Thyroid gland (tissue), 4 donors: ENCODE measurements at regions not wholly inside any gene's neighbourhood (a gene's known extent, or its start where the extent isn't known, plus 50 kb on each side); places are given as distances from the start of the nearest gene placed in this dataset.

ENCODE experiments used
- POLR2A ChIP-seq, 2 donors: fragments of 450-650 bp; IDR thresholded peaks; one replicate each; pipeline ENCODE4 v1.6.1; 2017; ENCODE audit warnings: antibody characterized with exemption in 2 of 2, mild to moderate bottlenecking in 2 of 2, moderate library complexity in 1 of 2
- TF ChIP-seq, protein P1 (sequence below), 6 experiments: fragments of 200-600 bp in 3 of 6; fragments of 450-650 bp in 3 of 6; sonication (generic) in 3 of 6; IDR thresholded peaks; one replicate each; pipeline ENCODE4 v1.5.1; 2016 to 2019; ENCODE audit warnings: antibody characterized with exemption in 6 of 6, mild to moderate bottlenecking in 2 of 6, inconsistent platforms in 1 of 6, moderate library complexity in 1 of 6

- TF ChIP-seq, protein P1, sequence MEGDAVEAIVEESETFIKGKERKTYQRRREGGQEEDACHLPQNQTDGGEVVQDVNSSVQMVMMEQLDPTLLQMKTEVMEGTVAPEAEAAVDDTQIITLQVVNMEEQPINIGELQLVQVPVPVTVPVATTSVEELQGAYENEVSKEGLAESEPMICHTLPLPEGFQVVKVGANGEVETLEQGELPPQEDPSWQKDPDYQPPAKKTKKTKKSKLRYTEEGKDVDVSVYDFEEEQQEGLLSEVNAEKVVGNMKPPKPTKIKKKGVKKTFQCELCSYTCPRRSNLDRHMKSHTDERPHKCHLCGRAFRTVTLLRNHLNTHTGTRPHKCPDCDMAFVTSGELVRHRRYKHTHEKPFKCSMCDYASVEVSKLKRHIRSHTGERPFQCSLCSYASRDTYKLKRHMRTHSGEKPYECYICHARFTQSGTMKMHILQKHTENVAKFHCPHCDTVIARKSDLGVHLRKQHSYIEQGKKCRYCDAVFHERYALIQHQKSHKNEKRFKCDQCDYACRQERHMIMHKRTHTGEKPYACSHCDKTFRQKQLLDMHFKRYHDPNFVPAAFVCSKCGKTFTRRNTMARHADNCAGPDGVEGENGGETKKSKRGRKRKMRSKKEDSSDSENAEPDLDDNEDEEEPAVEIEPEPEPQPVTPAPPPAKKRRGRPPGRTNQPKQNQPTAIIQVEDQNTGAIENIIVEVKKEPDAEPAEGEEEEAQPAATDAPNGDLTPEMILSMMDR (IDR thresholded peaks at IDR 0.05) = no peak
- no peak for TF ChIP-seq POLR2A (IDR thresholded peaks at IDR 0.05)
These were observed 591.5 kb upstream of the ID4 start for GRCh38 chr6:19245656-19246055.
